ENCODE measurements at regions not wholly inside any gene's neighbourhood (a gene's known extent, or its start where the extent isn't known, plus 50 kb on each side); places are given as distances from the start of the nearest gene placed in this dataset.

GRCh38 chr4:24117975-24118374, 228.1 kb upstream of the PPARGC1A start:
- no peaks in the 10 kb centered on the region for H3K9me3 ChIP-seq
- FAIRE-seq (no peak), DNase-seq (ENCODE audit: low read depth in 1 of 2, low spot score in 1 of 2) (no peak), ATAC-seq (no peak)
- no peak overlapping the region for H3K4me3 ChIP-seq
- 22% methylated on average over 8 of the region's 8 CpGs for WGBS (ENCODE audit: missing lambda C conversion rate)
- ChIA-PET POLR2A (interaction anchor here (0.6 kb wide), 1 partner anchor 705 kb away, joined by 4 read pairs; no protein-coding TSS in a partner anchor), CTCF (interaction anchor here (0.6 kb wide), 1 partner anchor 38 kb away, joined by 3 read pairs; no protein-coding TSS in a partner anchor)
- no peak overlapping the region for H3K4me2 ChIP-seq
- TF ChIP-seq RNF2 (IDR thresholded peaks at IDR 0.05; ENCODE audit: borderline replicate concordance, low read depth) (no peak), KDM5A (IDR thresholded peaks at IDR 0.05) (no peak), HDAC2 (IDR thresholded peaks at IDR 0.05) (no peak), HMGXB4 (CRISPR knock-in tag; IDR thresholded peaks at IDR 0.05; ENCODE audit: borderline replicate concordance) (no peak), HEYL (CRISPR knock-in tag; IDR thresholded peaks at IDR 0.05) (no peak), CBX8 (IDR thresholded peaks at IDR 0.05) (no peak), CBX2 (IDR thresholded peaks at IDR 0.05; ENCODE audit: borderline replicate concordance, low read depth) (no peak), POLR2A (IDR thresholded peaks at IDR 0.05; ENCODE audit: low read length) (no peak), ESRRA (IDR thresholded peaks at IDR 0.05; ENCODE audit: borderline replicate concordance, low read length) (no peak), SMC3 (IDR thresholded peaks at IDR 0.05) (no peak), PHF8 (IDR thresholded peaks at IDR 0.05; ENCODE audit: borderline replicate concordance, low read depth) (no peak), TFCP2L1 (CRISPR knock-in tag; IDR thresholded peaks at IDR 0.05) (no peak)
- TF ChIP-seq, protein P1, sequence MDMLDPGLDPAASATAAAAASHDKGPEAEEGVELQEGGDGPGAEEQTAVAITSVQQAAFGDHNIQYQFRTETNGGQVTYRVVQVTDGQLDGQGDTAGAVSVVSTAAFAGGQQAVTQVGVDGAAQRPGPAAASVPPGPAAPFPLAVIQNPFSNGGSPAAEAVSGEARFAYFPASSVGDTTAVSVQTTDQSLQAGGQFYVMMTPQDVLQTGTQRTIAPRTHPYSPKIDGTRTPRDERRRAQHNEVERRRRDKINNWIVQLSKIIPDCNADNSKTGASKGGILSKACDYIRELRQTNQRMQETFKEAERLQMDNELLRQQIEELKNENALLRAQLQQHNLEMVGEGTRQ (IDR thresholded peaks at IDR 0.05) = no peak
- TF ChIP-seq, protein P2, sequence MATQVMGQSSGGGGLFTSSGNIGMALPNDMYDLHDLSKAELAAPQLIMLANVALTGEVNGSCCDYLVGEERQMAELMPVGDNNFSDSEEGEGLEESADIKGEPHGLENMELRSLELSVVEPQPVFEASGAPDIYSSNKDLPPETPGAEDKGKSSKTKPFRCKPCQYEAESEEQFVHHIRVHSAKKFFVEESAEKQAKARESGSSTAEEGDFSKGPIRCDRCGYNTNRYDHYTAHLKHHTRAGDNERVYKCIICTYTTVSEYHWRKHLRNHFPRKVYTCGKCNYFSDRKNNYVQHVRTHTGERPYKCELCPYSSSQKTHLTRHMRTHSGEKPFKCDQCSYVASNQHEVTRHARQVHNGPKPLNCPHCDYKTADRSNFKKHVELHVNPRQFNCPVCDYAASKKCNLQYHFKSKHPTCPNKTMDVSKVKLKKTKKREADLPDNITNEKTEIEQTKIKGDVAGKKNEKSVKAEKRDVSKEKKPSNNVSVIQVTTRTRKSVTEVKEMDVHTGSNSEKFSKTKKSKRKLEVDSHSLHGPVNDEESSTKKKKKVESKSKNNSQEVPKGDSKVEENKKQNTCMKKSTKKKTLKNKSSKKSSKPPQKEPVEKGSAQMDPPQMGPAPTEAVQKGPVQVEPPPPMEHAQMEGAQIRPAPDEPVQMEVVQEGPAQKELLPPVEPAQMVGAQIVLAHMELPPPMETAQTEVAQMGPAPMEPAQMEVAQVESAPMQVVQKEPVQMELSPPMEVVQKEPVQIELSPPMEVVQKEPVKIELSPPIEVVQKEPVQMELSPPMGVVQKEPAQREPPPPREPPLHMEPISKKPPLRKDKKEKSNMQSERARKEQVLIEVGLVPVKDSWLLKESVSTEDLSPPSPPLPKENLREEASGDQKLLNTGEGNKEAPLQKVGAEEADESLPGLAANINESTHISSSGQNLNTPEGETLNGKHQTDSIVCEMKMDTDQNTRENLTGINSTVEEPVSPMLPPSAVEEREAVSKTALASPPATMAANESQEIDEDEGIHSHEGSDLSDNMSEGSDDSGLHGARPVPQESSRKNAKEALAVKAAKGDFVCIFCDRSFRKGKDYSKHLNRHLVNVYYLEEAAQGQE (IDR thresholded peaks at IDR 0.05) = no peak
- TF ChIP-seq, protein P3, sequence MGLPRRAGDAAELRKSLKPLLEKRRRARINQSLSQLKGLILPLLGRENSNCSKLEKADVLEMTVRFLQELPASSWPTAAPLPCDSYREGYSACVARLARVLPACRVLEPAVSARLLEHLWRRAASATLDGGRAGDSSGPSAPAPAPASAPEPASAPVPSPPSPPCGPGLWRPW (IDR thresholded peaks at IDR 0.05) = no peak
- no peak overlapping the region for H3K27ac ChIP-seq
- H3K4me1 ChIP-seq = no peaks in the 10 kb centered on the region

DNA sequence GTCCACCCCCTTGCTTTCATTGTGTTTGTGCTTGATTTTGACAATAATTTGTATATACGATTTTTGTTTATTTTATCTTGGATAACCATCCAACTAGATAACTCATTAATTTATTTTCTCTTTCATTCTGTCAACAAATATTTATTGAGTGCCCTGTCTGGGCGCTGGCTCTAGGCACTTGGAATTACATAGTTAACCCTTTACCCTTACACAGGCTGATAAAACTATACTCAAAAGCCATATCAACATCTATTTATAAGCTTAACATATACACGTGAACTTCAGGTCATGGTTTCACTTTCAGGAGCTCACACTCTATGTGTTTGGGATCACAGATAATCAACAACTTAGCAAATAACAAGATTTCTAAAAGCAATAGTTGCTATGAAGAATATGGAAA, 226.3 kb upstream of the PPARGC1A start:
- H3K27ac ChIP-seq = no peak overlapping the region
- ATAC-seq = no peak
- no peak for DNase-seq (ENCODE audit: low read depth in 1 of 2, low spot score in 1 of 2)
- no peaks in the 10 kb centered on the region for H3K9me3 ChIP-seq
- H3K4me2 ChIP-seq = no peak overlapping the region
- H3K4me1 ChIP-seq = no peaks in the 10 kb centered on the region
- no peak overlapping the region for H3K4me3 ChIP-seq
- 6% methylated on average over 3 of the region's 3 CpGs for whole genome bisulfite sequencing (ENCODE audit: missing lambda C conversion rate)
- TF ChIP-seq RNF2 (IDR thresholded peaks at IDR 0.05; ENCODE audit: borderline replicate concordance, low read depth) (no peak), KDM5A (IDR thresholded peaks at IDR 0.05) (no peak), FOSB (CRISPR knock-in tag; IDR thresholded peaks at IDR 0.05) (no peak), HDAC2 (IDR thresholded peaks at IDR 0.05) (no peak), SREBF2 (IDR thresholded peaks at IDR 0.05) (no peak), FOSL2 (IDR thresholded peaks at IDR 0.05) (no peak), FOSL2 (CRISPR knock-in tag; IDR thresholded peaks at IDR 0.05) (no peak), FOXS1 (CRISPR knock-in tag; IDR thresholded peaks at IDR 0.05) (no peak), HMGXB4 (CRISPR knock-in tag; IDR thresholded peaks at IDR 0.05; ENCODE audit: borderline replicate concordance) (no peak), HOXA7 (CRISPR knock-in tag; IDR thresholded peaks at IDR 0.05) (no peak), CBX8 (IDR thresholded peaks at IDR 0.05) (no peak), RCOR1 (IDR thresholded peaks at IDR 0.05; ENCODE audit: low read depth, low read length) (no peak), SMC3 (IDR thresholded peaks at IDR 0.05) (no peak)
- TF ChIP-seq, protein P4, sequence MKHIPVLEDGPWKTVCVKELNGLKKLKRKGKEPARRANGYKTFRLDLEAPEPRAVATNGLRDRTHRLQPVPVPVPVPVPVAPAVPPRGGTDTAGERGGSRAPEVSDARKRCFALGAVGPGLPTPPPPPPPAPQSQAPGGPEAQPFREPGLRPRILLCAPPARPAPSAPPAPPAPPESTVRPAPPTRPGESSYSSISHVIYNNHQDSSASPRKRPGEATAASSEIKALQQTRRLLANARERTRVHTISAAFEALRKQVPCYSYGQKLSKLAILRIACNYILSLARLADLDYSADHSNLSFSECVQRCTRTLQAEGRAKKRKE (CRISPR knock-in tag; IDR thresholded peaks at IDR 0.05; ENCODE audit: low read depth) = no peak
- TF ChIP-seq, protein P5, sequence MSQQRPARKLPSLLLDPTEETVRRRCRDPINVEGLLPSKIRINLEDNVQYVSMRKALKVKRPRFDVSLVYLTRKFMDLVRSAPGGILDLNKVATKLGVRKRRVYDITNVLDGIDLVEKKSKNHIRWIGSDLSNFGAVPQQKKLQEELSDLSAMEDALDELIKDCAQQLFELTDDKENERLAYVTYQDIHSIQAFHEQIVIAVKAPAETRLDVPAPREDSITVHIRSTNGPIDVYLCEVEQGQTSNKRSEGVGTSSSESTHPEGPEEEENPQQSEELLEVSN (IDR thresholded peaks at IDR 0.05; ENCODE audit: borderline replicate concordance, low read depth) = no peak
- CTCF ChIA-PET = no interaction called here
- no peak for FAIRE-seq
- POLR2A ChIA-PET = no interaction called here

Measured in A549 (cell line).